Activated CD4-positive, alpha-beta T cell treated with anti-CD3 and anti-CD28 coated beads, Interleukin-2, Interleukin-6, amounts not matched to agents 100 ng/mL and 50 ng/mL, durations not matched to agents 16 hours and 8 hours (primary cell): ENCODE measurements at regions not wholly inside any gene's neighbourhood (a gene's known extent, or its start where the extent isn't known, plus 50 kb on each side); places are given as distances from the start of the nearest gene placed in this dataset.
A peak's percentile ranks its signal among the peaks of the same experiment; 100 is the strongest.
"Not testable (repeated sequence)": the region's sequence is repeated elsewhere in the genome, so short reads cannot be mapped to it uniquely, and the experiment has no call there.

Source experiments
- DNase-seq: peaks from one replicate; pipeline ENCODE4 v3.0.0-alpha.2; 2020

- DNase-seq, result no peak
Measured at GRCh38 chr3:87101861-87102625, 111.1 kb upstream of the VGLL3 start.

GRCh38 chr3:87097733-87098132 lies 106.8 kb upstream of the VGLL3 start:
- DNase-seq, result not testable (repeated sequence)

GRCh38 chr3:87090631-87091030 lies 99.7 kb upstream of the VGLL3 start:
- no peak for DNase-seq

GRCh38 chr3:87088993-87089841 lies 98.3 kb upstream of the VGLL3 start:
- DNase-seq, result peak; percentile 18

DNA sequence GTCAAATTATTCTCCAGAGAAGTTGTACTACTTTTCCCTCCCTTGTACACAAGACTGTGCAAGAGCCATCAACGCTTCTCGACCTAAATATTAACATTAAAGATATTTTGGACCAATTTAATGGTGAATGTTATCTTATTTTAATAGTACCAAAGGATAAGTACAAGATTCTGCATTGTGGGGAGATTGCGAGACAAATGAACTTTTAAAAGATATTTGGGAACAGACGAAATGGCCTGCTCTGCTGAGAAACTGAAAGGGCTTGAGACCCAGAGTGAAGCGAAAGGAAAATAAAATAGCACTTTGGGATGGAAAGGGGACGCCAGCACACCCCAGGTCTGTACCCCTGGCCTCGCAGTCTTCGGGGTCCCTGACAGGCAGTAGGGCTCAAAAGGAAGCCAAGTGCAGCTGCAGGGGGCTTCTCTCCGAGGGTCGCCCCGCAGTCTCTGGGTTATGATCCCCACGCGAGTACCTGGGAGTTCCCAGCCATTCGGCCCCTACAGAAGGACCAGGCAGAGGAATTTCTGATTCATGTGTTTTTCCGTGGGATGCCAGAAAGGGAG lies 97.6 kb upstream of the VGLL3 start:
- no peak for DNase-seq

- peak; percentile 11 for DNase-seq
Measured at GRCh38 chr3:87084868-87085267, 93.9 kb upstream of the VGLL3 start.

DNA sequence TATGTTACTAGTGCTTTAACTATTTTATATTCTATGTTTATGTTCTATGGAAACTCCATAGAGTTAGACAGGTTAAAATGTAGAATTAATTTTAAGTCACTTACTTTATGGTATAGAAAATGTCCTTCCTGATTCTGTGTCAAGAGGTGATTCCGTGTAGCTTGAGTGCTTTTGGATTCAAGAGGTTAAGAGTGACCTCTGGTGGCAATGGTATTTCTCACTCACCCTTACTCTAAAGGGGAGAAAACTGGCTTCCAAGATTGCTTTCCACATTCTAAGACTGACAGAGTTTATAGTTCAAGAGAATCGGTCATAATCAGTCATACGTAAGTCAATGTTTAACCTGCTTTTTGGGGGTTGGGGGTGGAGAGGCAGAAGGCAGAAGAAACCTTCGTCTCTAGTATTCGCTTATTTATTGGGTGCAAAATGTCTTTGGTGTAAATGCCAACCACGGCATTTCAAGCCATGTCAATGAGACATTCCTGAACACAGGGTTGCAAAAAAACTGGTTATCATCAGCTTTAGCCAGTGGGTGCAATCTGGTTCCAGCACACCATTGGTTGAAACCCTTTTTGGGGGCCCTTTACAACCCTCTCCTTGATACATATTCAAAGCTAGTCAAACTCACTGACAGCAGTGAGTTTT lies 92.0 kb upstream of the VGLL3 start:
- DNase-seq, result peak; percentile 35

- DNase-seq, result no peak
Measured at GRCh38 chr3:87077355-87077754, 86.4 kb upstream of the VGLL3 start.

DNA sequence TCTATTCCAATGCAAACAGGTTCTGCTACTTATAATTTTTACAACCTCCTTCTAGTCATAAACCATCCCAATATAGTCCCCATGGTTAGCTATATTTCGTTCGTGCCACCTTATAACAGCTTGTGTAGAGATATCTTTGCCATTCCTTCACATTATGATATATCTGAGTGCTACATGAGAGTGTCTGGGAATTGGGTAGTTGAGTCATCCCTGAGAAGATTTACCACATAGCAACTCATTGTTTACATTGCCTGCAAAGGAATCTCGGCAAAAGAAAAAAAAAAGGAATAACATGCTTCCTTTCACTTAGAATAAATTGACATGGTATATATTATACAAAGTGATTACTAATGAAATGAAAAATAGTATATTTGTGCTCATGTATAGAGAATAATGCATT lies 86.0 kb upstream of the VGLL3 start:
- no peak for DNase-seq

DNA sequence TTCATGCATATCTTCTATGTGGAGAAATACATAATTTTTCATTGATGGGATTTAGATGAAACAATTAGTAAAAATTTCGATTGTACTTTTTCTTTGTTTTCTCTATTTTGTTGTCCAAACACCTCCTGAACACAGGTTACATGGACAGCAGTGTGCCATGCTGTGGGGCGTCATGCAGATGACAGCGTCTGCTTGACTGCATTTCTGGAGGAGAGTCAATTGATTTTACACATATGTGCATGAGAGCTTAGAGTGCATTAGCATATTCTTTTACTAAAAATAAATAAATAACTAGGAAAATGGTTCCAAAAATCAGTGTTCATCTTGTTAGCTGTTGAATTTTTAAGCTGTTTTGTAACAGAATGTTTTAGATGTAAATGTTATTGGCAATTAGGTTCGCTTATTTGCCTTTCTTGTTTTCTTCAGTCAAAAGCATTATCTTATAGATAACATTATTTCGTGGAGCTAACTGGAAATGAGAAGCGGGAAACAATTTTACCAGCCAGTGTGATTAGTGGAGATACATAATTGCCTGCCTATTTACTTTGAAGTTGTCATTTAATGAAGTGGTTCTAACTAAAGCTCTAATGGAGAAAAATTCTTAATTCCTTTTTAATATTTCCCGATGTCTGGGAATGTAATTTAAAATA lies 82.7 kb upstream of the VGLL3 start:
- DNase-seq, result no peak

DNA sequence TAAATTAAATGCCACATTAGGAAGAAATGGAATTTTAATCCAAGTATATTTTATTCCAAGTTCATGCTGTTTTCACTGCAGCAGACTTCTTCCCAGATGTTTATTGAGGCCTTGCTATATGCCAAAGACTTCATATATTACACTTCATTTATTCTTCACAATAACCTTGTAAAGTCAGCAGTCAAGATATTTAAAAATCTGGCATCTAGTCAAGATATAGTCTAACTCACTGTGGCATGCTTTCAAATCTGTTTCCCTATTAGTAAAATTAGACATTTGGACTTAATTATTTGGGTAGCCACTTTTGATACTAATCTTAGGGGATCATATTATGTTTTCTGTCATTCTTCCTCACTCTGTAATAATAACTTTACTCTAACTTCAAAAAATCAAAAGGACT lies 81.5 kb upstream of the VGLL3 start:
- no peak for DNase-seq

DNA sequence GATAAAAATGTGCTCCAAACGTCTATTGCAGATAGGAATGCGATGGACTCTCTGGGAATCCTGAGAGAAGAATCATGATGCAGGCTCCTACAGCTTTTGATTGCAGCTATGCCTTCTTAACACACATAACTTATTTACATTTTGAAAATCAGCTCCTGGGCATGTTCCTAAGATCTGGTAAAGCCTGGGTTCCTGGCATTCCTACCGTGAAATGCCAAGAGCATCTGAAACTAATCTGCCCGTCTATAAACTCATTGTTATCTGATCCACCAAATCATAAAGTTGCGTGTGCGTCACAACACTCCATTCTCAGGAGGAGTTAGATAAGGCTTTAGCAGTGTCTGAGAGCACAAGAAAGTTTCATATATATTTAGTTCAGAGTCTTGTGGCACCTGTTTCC lies 79.0 kb upstream of the VGLL3 start:
- DNase-seq, result no peak

DNA sequence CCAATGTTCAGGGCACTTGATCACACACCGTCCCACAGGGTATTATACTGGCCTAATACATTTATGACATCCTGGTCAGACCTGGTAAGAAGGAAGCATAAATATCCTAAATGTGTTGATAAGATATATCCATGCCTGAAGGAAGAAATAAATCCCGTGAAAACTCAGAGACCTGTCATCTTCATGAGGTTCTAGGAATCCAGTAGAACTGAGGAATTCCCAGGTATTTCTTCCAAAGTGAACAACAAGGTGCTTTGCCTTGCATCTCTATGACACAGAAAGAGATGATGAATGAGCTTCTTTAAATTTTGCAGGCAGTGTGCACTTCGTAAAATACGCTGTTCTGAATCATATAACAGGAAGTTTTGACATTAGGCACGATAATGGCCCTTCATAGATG lies 78.1 kb upstream of the VGLL3 start:
- DNase-seq, result no peak

DNA sequence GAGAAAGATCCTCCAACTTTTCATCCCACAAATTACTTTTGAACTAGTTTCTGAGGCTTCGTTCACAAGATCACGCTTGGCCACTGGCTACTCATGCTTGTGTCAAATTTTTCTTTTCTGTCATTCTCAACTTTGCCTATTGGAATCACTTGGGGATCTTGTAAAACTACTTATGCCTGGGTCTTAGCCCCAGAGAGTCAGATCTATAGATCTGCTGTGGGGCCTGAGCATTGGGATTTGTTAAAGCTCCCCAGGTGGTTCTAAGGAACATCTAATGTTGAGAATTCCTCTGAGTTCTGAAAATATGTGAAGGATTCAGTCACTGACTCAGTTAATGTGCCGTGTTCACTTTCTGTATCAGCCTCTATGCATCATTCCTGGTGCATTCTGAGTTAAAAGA lies 71.7 kb upstream of the VGLL3 start:
- DNase-seq, result no peak

DNA sequence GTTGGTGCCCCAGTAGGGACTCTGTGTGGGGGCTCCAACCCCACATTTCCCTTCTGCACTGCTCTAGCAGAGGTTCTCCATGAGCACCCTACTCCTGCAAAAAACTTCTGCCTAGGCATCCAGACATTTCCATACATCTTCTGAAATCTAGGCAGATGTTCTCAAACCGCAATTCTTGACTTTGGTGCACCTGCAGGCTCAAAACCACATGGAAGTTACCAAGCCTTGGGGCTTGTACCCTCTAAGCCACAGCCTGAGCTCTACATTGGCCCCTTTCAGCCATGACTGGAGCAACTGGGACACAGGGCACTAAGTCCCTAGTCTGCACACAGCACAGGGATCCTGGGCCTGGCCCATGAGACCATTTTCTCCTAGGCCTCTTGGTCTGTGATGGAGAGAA lies 66.5 kb upstream of the VGLL3 start:
- no peak for DNase-seq

GRCh38 chr3:87053553-87053952 lies 62.6 kb upstream of the VGLL3 start:
- DNase-seq, result no peak

DNA sequence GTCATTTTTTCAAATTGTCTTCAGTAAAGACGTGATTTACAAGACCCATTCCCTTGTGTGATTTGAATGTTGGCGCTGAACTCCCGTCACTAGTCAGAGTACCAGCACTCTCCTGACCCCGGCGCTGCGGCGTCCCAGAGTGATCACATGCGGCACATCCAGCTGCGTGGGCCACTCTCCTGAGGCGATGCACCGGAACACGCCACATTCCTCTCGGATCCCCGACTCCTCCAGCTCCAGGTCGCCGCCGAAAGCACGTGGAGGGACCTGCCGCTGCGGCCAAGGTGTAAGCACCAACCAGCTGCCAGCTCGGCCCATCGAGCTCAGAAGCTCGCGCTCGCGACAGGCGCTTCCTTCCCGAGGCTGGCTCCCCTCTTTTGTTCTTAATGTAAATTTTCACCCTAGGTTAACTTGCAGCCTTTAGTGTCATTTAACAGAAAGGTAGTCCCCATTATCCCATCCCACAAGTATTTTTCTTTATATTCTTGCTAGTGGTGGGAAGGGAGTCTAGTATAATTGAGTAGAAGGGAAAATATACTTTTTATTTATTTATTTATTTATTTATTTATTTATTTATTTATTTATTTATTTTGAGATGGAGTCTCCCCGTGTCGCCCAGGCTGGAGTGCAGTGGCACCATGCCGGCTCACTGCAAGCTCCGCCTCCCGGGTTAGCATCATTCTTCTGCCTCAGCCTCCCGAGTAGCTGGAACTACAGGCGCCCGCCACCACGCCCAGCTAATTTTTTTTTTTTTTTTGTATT lies 61.7 kb upstream of the VGLL3 start:
- no peak for DNase-seq

DNA sequence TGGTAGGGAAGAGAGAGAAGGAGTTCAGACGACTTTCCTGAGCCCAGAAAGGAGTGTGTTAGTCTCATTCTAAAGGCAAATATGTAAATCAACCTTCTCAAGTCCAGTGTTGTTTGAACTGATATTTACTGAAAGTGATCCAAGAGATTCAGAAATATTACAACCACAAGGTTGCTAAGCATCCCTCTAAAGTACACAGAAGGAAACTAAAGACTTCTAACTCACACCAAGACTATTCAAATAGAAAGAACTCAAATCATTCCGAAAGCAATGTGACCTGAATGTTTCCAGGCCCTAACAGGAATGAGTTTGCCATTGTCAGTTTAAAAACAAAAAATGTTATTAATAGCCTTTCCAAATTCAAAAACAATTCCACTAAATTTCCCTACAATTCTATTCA lies 56.9 kb upstream of the VGLL3 start:
- DNase-seq, result peak; percentile 16

DNA sequence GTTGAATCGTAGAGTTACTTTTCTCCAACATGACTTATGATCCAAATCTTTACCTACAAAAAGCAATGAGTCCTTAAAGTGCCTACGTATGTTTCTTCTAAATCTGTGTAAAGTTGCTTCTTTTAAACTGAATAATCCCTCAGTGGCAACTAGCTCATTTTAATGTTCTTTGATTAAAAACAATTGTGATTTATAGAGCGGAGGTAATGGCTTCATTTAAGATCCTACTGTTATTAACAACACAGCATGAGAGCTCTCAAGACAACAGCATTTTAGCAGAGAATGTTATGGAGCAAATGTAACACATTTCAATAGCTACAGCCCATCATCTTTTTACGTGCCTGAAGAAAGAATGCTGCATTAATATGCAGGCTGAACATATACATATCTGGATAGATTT lies 55.3 kb upstream of the VGLL3 start:
- DNase-seq, result no peak

GRCh38 chr3:87045473-87045872 lies 54.5 kb upstream of the VGLL3 start:
- no peak for DNase-seq

GRCh38 chr3:87044846-87045245 lies 53.9 kb upstream of the VGLL3 start:
- no peak for DNase-seq

- DNase-seq, result no peak
Measured at GRCh38 chr3:87044409-87044808, 53.5 kb upstream of the VGLL3 start.
